WTC11 (cell line): ENCODE measurements at regions not wholly inside any gene's neighbourhood (a gene's known extent, or its start where the extent isn't known, plus 50 kb on each side); places are given as distances from the start of the nearest gene placed in this dataset.

ENCODE experiments used
- ATAC-seq: fragments of 200-7000 bp; cut with Tn5 transposase; 2 replicates; pipeline ENCODE4 v1.10.0; 2021; ENCODE audit warnings: mild to moderate bottlenecking, moderate library complexity
- CTCF ChIA-PET: fragments of 300-600 bp; sonication (Branson Sonifier 250); formaldehyde crosslinking; loops from one replicate; lab custom pipeline; 2021; ENCODE audit warnings: antibody characterized with exemption; lab: Charles Lee
- POLR2A ChIA-PET: fragments of 350-600 bp; sonication (Branson Sonifier 250); formaldehyde crosslinking; loops from one replicate; lab custom pipeline; 2021; ENCODE audit warnings: antibody characterized with exemption; lab: Charles Lee
- DNase-seq: peaks from one replicate; pipeline ENCODE4 v3.0.0; 2021; ENCODE audit warnings: low spot score
- H3K27ac Mint-ChIP-seq: 2 replicates; pipeline ENCODE4 v1.8.0; 2021; ENCODE audit warnings: mixed read lengths
- H3K27me3 Mint-ChIP-seq: 2 replicates; pipeline ENCODE4 v1.8.0; 2021; ENCODE audit warnings: low read depth, mild to moderate bottlenecking, moderate library complexity, mixed read lengths
- H3K36me3 Mint-ChIP-seq: 2 replicates; pipeline ENCODE4 v1.8.0; 2021; ENCODE audit warnings: mixed read lengths
- H3K4me1 Mint-ChIP-seq: 2 replicates; pipeline ENCODE4 v1.8.0; 2022; ENCODE audit warnings: mixed read lengths
- H3K4me3 Mint-ChIP-seq: 2 replicates; pipeline ENCODE4 v1.8.0; 2021; ENCODE audit warnings: mild to moderate bottlenecking, moderate library complexity, mixed read lengths
- H3K9me3 Mint-ChIP-seq: 2 replicates; pipeline ENCODE4 v1.8.0; 2021; ENCODE audit warnings: mixed read lengths
- CBFB ChIP-seq: sonication (generic); formaldehyde crosslinking; IDR thresholded peaks from 2 replicates; pipeline ENCODE4 v1.8.1; 2022; ENCODE audit warnings: mild to moderate bottlenecking, low read depth, missing genetic modification reagents
- EMX1 ChIP-seq: fragments of 250-450 bp; sonication (Bioruptor Pico); IDR thresholded peaks from 2 replicates; pipeline ENCODE4 v1.8.0; 2021; ENCODE audit warnings: mild to moderate bottlenecking
- FOXP4 ChIP-seq: sonication (generic); formaldehyde crosslinking; IDR thresholded peaks from 2 replicates; pipeline ENCODE4 v1.8.0; 2022; ENCODE audit warnings: mild to moderate bottlenecking, missing genetic modification reagents
- HMGA2 ChIP-seq: fragments of 250-450 bp; sonication (Bioruptor Pico); IDR thresholded peaks from 2 replicates; pipeline ENCODE4 v1.4.0; 2021; ENCODE audit warnings: mild to moderate bottlenecking, moderate library complexity
- IRF1 ChIP-seq: sonication (generic); formaldehyde crosslinking; IDR thresholded peaks from 2 replicates; pipeline ENCODE4 v1.8.0; 2023; ENCODE audit warnings: missing genetic modification reagents
- IRF2 ChIP-seq: sonication (generic); formaldehyde crosslinking; IDR thresholded peaks from 2 replicates; pipeline ENCODE4 v1.8.0; 2022; ENCODE audit warnings: low read depth, missing genetic modification reagents, borderline replicate concordance
- KAT7 ChIP-seq: sonication (generic); formaldehyde crosslinking; IDR thresholded peaks from 2 replicates; pipeline ENCODE4 v1.8.1; 2023; ENCODE audit warnings: missing genetic modification reagents, mild to moderate bottlenecking, borderline replicate concordance
- MXD4 ChIP-seq: fragments of 250-450 bp; sonication (Bioruptor Pico); IDR thresholded peaks from 2 replicates; pipeline ENCODE4 v1.8.0; 2021; ENCODE audit warnings: mild to moderate bottlenecking, moderate library complexity, borderline replicate concordance
- NFATC4 ChIP-seq: fragments of 250-450 bp; sonication (Bioruptor Pico); IDR thresholded peaks from 2 replicates; pipeline ENCODE4 v1.9.0; 2021; ENCODE audit warnings: mild to moderate bottlenecking
- NFE2L1 ChIP-seq: sonication (generic); formaldehyde crosslinking; IDR thresholded peaks from 2 replicates; pipeline ENCODE4 v1.8.1; 2023; ENCODE audit warnings: missing genetic modification reagents
- NFYB ChIP-seq: sonication (generic); formaldehyde crosslinking; conservative IDR thresholded peaks from 2 replicates; pipeline ENCODE4 v1.8.0; 2022; ENCODE audit warnings: low read depth, missing genetic modification reagents
- PRDM15 ChIP-seq: sonication (generic); formaldehyde crosslinking; IDR thresholded peaks from 2 replicates; pipeline ENCODE4 v1.8.0; 2022; ENCODE audit warnings: missing genetic modification reagents
- SMAD4 ChIP-seq: sonication (generic); formaldehyde crosslinking; IDR thresholded peaks from 2 replicates; pipeline ENCODE4 v1.8.0; 2022; ENCODE audit warnings: mild to moderate bottlenecking, missing genetic modification reagents
- SP1 ChIP-seq: sonication (generic); formaldehyde crosslinking; conservative IDR thresholded peaks from 2 replicates; pipeline ENCODE4 v1.8.1; 2022; ENCODE audit warnings: missing genetic modification reagents
- TCF7 ChIP-seq: sonication (generic); formaldehyde crosslinking; IDR thresholded peaks from 2 replicates; pipeline ENCODE4 v1.8.0; 2022; ENCODE audit warnings: mild to moderate bottlenecking, low read depth, missing genetic modification reagents, moderate library complexity
- USF2 ChIP-seq: sonication (generic); formaldehyde crosslinking; IDR thresholded peaks from 2 replicates; pipeline ENCODE4 v1.8.1; 2023; ENCODE audit warnings: mild to moderate bottlenecking, missing genetic modification reagents, moderate library complexity
- ZNF416 ChIP-seq: fragments of 250-450 bp; sonication (Bioruptor Pico); IDR thresholded peaks from 2 replicates; pipeline ENCODE4 v1.9.0; 2021; ENCODE audit warnings: mild to moderate bottlenecking, inconsistent platforms
- ZNF512 ChIP-seq: sonication (generic); formaldehyde crosslinking; IDR thresholded peaks from 2 replicates; pipeline ENCODE4 v1.8.1; 2022; ENCODE audit warnings: missing genetic modification reagents, borderline replicate concordance
- ZNF532 ChIP-seq: fragments of 250-450 bp; sonication (Bioruptor Pico); IDR thresholded peaks from 2 replicates; pipeline ENCODE4 v1.9.0; 2021; ENCODE audit warnings: mild to moderate bottlenecking, borderline replicate concordance
- TF ChIP-seq, protein P1 (sequence below): fragments of 250-450 bp; sonication (Bioruptor Pico); IDR thresholded peaks from 2 replicates; pipeline ENCODE4 v2.1.2; 2022; ENCODE audit warnings: mild to moderate bottlenecking, moderate library complexity
- TF ChIP-seq, protein P2 (sequence below): fragments of 250-450 bp; sonication (Bioruptor Pico); IDR thresholded peaks from 2 replicates; pipeline ENCODE4 v1.9.0; 2021; ENCODE audit warnings: mild to moderate bottlenecking

DNA sequence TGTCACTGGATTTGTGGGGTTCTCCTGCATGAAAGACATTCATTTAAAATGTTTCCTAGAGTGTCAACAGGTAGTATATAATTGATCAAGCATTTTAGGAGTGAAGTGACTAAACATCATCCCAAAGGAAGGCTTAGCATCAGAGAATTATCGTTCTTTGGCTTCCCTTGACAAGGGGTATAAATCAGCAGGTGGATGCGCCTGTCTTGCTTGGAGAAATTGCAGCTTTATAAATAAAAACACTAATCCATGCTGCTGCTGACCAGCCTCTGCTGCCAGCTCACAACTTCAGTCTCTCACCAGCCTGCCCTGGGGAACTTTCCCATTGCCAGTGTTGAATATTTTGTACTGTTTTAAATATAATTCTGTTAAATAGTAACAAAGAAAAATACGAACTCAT lies 1184.7 kb upstream of the TENM4 start:
- H3K36me3 Mint-ChIP-seq = no peaks in the 10 kb centered on the region
- CTCF ChIA-PET = no interaction called here
- no peak overlapping the region for H3K4me3 Mint-ChIP-seq
- ATAC-seq (no peak), DNase-seq (no peak)
- peaks cover 16% of the 10 kb centered on the region for H3K4me1 Mint-ChIP-seq
- H3K27me3 Mint-ChIP-seq = no peaks in the 10 kb centered on the region
- H3K9me3 Mint-ChIP-seq = no peaks in the 10 kb centered on the region
- no peak for TF ChIP-seq ZNF532
- no peak for TF ChIP-seq ZNF416
- no peak for TF ChIP-seq EMX1 (CRISPR knock-in tag)
- TF ChIP-seq SMAD4 = no peak
- TF ChIP-seq USF2 (CRISPR knock-in tag) = no peak
- TF ChIP-seq PRDM15 (CRISPR knock-in tag) = no peak
- TF ChIP-seq FOXP4 = no peak
- no peak for TF ChIP-seq NFE2L1 (CRISPR knock-in tag)
- no peak for TF ChIP-seq NFATC4 (CRISPR knock-in tag)
- H3K27ac Mint-ChIP-seq = no peak overlapping the region
- POLR2A ChIA-PET = no interaction called here

GRCh38 chr11:80621871-80622270 lies 1181.0 kb upstream of the TENM4 start:
- H3K4me1 Mint-ChIP-seq = peaks cover 13% of the 10 kb centered on the region
- CTCF ChIA-PET = no interaction called here
- ATAC-seq = no peak
- no peaks in the 10 kb centered on the region for H3K9me3 Mint-ChIP-seq
- H3K27me3 Mint-ChIP-seq = no peaks in the 10 kb centered on the region
- H3K27ac Mint-ChIP-seq = no peak overlapping the region
- POLR2A ChIA-PET = no interaction called here
- no peak for DNase-seq
- no peaks in the 10 kb centered on the region for H3K36me3 Mint-ChIP-seq
- H3K4me3 Mint-ChIP-seq = no peak overlapping the region
- TF ChIP-seq IRF1 (no peak), IRF2 (CRISPR knock-in tag) (no peak), HMGA2 (CRISPR knock-in tag) (no peak), ZNF512 (CRISPR knock-in tag) (no peak), SP1 (CRISPR knock-in tag) (no peak), KAT7 (CRISPR knock-in tag) (no peak), MXD4 (CRISPR knock-in tag) (no peak), TCF7 (no peak), CBFB (CRISPR knock-in tag) (no peak), NFYB (CRISPR knock-in tag) (no peak), SMAD4 (no peak)
- TF ChIP-seq, protein P1, sequence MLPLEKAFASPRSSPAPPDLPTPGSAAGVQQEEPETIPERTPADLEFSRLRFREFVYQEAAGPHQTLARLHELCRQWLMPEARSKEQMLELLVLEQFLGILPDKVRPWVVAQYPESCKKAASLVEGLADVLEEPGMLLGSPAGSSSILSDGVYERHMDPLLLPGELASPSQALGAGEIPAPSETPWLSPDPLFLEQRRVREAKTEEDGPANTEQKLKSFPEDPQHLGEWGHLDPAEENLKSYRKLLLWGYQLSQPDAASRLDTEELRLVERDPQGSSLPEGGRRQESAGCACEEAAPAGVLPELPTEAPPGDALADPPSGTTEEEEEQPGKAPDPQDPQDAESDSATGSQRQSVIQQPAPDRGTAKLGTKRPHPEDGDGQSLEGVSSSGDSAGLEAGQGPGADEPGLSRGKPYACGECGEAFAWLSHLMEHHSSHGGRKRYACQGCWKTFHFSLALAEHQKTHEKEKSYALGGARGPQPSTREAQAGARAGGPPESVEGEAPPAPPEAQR (CRISPR knock-in tag) = no peak
- TF ChIP-seq, protein P2, sequence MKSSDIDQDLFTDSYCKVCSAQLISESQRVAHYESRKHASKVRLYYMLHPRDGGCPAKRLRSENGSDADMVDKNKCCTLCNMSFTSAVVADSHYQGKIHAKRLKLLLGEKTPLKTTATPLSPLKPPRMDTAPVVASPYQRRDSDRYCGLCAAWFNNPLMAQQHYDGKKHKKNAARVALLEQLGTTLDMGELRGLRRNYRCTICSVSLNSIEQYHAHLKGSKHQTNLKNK (CRISPR knock-in tag) = no peak
